PC-3 (cell line): ENCODE measurements at regions not wholly inside any gene's neighbourhood (a gene's known extent, or its start where the extent isn't known, plus 50 kb on each side); places are given as distances from the start of the nearest gene placed in this dataset.

Experiments used
- ATAC-seq: fragments of 200-7000 bp; cut with Tn5 transposase; 2 replicates; pipeline ENCODE4 v1.9.1; 2020; ENCODE audit warnings: mild to moderate bottlenecking, moderate library complexity
- BruUV-seq: library from RNA; stranded (reverse); fragments of 400-500 nt; replicated peaks from 2 replicates; lab custom pipeline; 2021; lab: Mats Ljungman, UMichigan
- CTCF ChIA-PET: fragments of 300-600 bp; sonication (Branson Sonifier 250); formaldehyde crosslinking; loops from one replicate; lab custom pipeline; 2022; ENCODE audit warnings: antibody characterized with exemption; lab: Charles Lee
- POLR2A ChIA-PET: fragments of 300-600 bp; sonication (Branson Sonifier 250); formaldehyde crosslinking; loops from one replicate; lab custom pipeline; 2022; ENCODE audit warnings: antibody characterized with exemption; ENCODE audit not compliant: unreplicated experiment; lab: Charles Lee
- DNase-seq: peaks from one replicate; pipeline ENCODE4 v3.0.0-alpha.2; 2015
- H2AFZ ChIP-seq: fragments of 300-600 bp; sonication (generic); 2 replicates; pipeline ENCODE4 v1.6.0; 2016; ENCODE audit warnings: antibody characterized with exemption, low read length
- H3F3A ChIP-seq: fragments of 300-600 bp; sonication (generic); one replicate; pipeline ENCODE4 v1.6.0; 2017; ENCODE audit warnings: antibody characterized with exemption, low read length, control low read depth, mild to moderate bottlenecking; ENCODE audit not compliant: unreplicated experiment
- H3K27ac ChIP-seq: fragments of 300-600 bp; sonication (generic); 2 replicates; pipeline ENCODE4 v1.5.1; 2016; ENCODE audit warnings: mild to moderate bottlenecking, low read length
- H3K27me3 ChIP-seq: fragments of 300-600 bp; sonication (generic); 2 replicates; pipeline ENCODE4 v1.6.1; 2016; ENCODE audit warnings: low read length, mixed read lengths
- H3K36me3 ChIP-seq: fragments of 300-600 bp; sonication (generic); 2 replicates; pipeline ENCODE4 v1.6.1; 2016; ENCODE audit warnings: low read depth, mixed run types, low read length, mixed read lengths
- H3K4me1 ChIP-seq: fragments of 300-600 bp; sonication (generic); 2 replicates; pipeline ENCODE4 v1.5.1; 2016; ENCODE audit warnings: low read length; ENCODE audit not compliant: insufficient read depth
- H3K4me2 ChIP-seq: fragments of 300-600 bp; sonication (generic); 2 replicates; pipeline ENCODE4 v1.6.0; 2016; ENCODE audit warnings: low read length
- H3K4me3 ChIP-seq: fragments of 300-600 bp; sonication (generic); 2 replicates; pipeline ENCODE4 v1.5.1; 2016; ENCODE audit warnings: mild to moderate bottlenecking, low read length, mixed read lengths
- H3K79me2 ChIP-seq: fragments of 300-600 bp; sonication (generic); 2 replicates; pipeline ENCODE4 v1.6.1; 2017; ENCODE audit warnings: low read length, mixed read lengths
- H3K9ac ChIP-seq: fragments of 300-600 bp; sonication (generic); 2 replicates; pipeline ENCODE4 v1.6.0; 2016; ENCODE audit warnings: mild to moderate bottlenecking, low read length
- H3K9me2 ChIP-seq: fragments of 300-600 bp; sonication (generic); replicated peaks from 2 replicates; pipeline ENCODE4 v1.6.1; 2016; ENCODE audit warnings: mixed run types, low read length, mixed read lengths
- H3K9me3 ChIP-seq: fragments of 300-600 bp; sonication (generic); 2 replicates; pipeline ENCODE4 v1.6.1; 2016; ENCODE audit warnings: low read length, mixed read lengths
- H4K20me1 ChIP-seq: fragments of 300-600 bp; sonication (generic); 2 replicates; pipeline ENCODE4 v1.6.1; 2016; ENCODE audit warnings: low read length, mixed read lengths
- CTCF ChIP-seq: fragments of 300-600 bp; sonication (generic); conservative IDR thresholded peaks from 2 replicates; pipeline ENCODE4 v1.5.1; 2017; ENCODE audit warnings: antibody characterized with exemption, low read depth, mild to moderate bottlenecking, low read length
- EZH2 ChIP-seq: fragments of 300-600 bp; sonication (generic); IDR thresholded peaks from one replicate; pipeline ENCODE4 v1.6.1; 2017; ENCODE audit warnings: antibody characterized with exemption, mild to moderate bottlenecking, low read length; ENCODE audit not compliant: unreplicated experiment
- EZH2phosphoT487 ChIP-seq: fragments of 300-600 bp; sonication (generic); IDR thresholded peaks from 2 replicates; pipeline ENCODE4 v1.6.1; 2018; ENCODE audit warnings: mild to moderate bottlenecking, antibody characterized with exemption, low read length, borderline replicate concordance
- intact Hi-C: fragments of 100-400 bp; cut with micrococcal nuclease; formaldehyde crosslinking; loops from 2 replicates; pipeline ENCODE4 v1.9.0; 2023

DNA sequence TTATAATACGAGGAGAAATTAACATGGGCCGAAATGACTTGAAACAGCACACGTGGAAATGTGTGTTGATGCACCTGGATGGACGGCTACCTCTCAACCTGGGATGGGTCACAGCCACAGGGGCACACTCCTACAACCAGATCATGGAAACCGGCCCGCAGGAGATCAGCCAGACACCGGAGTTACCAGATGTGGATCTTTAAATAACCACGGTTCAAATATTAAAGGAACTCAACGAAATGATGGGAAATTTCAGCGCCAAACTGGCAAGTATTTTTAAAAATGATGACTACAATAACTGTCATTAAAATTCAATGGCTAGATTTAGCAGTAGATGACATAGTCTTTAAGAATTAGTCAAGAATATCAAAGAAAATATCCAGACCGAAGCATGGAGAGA, 166.9 kb upstream of the GPR12 start:
- Histone ChIP-seq H3K27ac (no peak overlapping the region), H3K9ac (no peak overlapping the region), H3K4me3 (no peak overlapping the region), H3K79me2 (no peaks in the 10 kb centered on the region), H3K4me2 (no peak overlapping the region), H2AFZ (no peak overlapping the region), H3K36me3 (no peaks in the 10 kb centered on the region), H3F3A (no peaks in the 10 kb centered on the region), H3K27me3 (peaks cover 49% of the 10 kb centered on the region), H3K9me3 (no peaks in the 10 kb centered on the region), H3K9me2 (no peaks in the 10 kb centered on the region), H4K20me1 (no peaks in the 10 kb centered on the region), H3K4me1 (peaks cover 4% of the 10 kb centered on the region; the same call in 1 of the 2 replicates)
- ChIA-PET POLR2A (no interaction called here), CTCF (no interaction called here)
- BruUV-seq = no TSS peak
- DNase-seq (no peak), ATAC-seq (no peak)
- TF ChIP-seq EZH2phosphoT487 (no peak), CTCF (no peak)
- intact Hi-C loops = no loop called here

GRCh38 chr13:26926371-26926770, 165.8 kb upstream of the GPR12 start:
- Histone ChIP-seq H3K36me3 (no peaks in the 10 kb centered on the region), H3K27ac (no peak overlapping the region), H2AFZ (no peak overlapping the region), H3K79me2 (no peaks in the 10 kb centered on the region), H3K4me2 (no peak overlapping the region), H3F3A (no peaks in the 10 kb centered on the region), H3K4me1 (peaks cover 4% of the 10 kb centered on the region; the same call in 1 of the 2 replicates), H3K27me3 (peaks cover 60% of the 10 kb centered on the region), H3K9me2 (no peaks in the 10 kb centered on the region), H3K4me3 (no peak overlapping the region), H4K20me1 (no peaks in the 10 kb centered on the region), H3K9me3 (no peaks in the 10 kb centered on the region), H3K9ac (no peak overlapping the region)
- POLR2A ChIA-PET = no interaction called here
- CTCF ChIA-PET = no interaction called here
- intact Hi-C loops = no loop called here
- TF ChIP-seq EZH2phosphoT487 (no peak), EZH2 (no peak), CTCF (no peak)
- DNase-seq (no peak), ATAC-seq (no peak)
- BruUV-seq = no TSS peak

DNA sequence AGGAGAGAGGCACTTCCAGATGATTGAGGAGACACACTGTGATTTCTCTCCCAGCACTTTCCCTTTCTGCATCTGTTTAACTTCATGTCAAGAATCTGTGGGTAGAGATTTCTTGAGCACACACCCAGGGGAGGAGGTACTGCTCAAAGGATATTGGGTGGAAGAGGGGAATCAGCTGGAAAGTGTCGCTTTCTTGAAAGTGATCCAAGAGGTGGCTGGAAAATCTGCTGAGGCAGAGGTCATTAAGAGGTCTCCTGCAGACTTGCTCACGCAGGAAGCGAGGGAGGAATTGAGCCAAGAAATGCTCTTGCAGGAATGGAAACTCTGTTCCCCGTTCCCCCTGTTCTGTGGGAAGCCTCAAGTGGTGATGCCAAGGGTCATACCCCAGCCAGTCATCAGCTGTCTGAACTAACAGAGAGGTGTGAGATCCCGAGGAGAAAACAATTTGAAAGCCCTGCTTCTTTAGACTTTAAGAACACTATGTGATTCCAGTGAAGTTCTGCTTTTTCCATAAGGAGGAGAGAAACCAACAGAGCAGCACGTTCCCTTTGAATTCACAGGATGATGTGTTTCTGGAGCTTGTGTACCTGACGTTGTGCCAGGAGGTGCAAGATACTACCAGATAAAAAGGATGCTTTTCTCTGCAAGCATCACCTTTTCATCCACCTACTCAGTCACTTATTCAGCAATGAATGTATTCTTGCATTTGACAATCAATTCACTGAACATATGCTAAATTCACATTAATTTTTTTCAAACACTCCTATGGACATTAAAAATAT, 163.4 kb upstream of the GPR12 start:
- Histone ChIP-seq H3K9me3 (no peaks in the 10 kb centered on the region), H3K9ac (no peak overlapping the region), H2AFZ (no peak overlapping the region), H3F3A (no peaks in the 10 kb centered on the region), H4K20me1 (no peaks in the 10 kb centered on the region), H3K4me1 (peaks cover 4% of the 10 kb centered on the region; the same call in 1 of the 2 replicates), H3K4me2 (no peak overlapping the region), H3K79me2 (no peaks in the 10 kb centered on the region), H3K36me3 (no peaks in the 10 kb centered on the region), H3K27me3 (peaks cover 80% of the 10 kb centered on the region), H3K27ac (no peak overlapping the region), H3K9me2 (no peaks in the 10 kb centered on the region), H3K4me3 (no peak overlapping the region)
- POLR2A ChIA-PET = no interaction called here
- no peak for ATAC-seq
- intact Hi-C loops = no loop called here
- DNase-seq = no peak
- no TSS peak for BruUV-seq
- CTCF ChIA-PET = no interaction called here
- TF ChIP-seq CTCF (no peak), EZH2 (no peak), EZH2phosphoT487 (no peak)
